ENCODE measurements at regions not wholly inside any gene's neighbourhood (a gene's known extent, or its start where the extent isn't known, plus 50 kb on each side); places are given as distances from the start of the nearest gene placed in this dataset.

GRCh38 chr2:217530392-217531090 lies 472.3 kb downstream of the TNS1 start:
- TF ChIP-seq CTCF (IDR thresholded peaks at IDR 0.05) = no peak
- TF ChIP-seq ZFX (IDR thresholded peaks at IDR 0.05; ENCODE audit: borderline replicate concordance) = no peak
